IMR-90 (cell line): ENCODE measurements at regions not wholly inside any gene's neighbourhood (a gene's known extent, or its start where the extent isn't known, plus 50 kb on each side); places are given as distances from the start of the nearest gene placed in this dataset.

ENCODE experiments used
- ATAC-seq: fragments of 200-7000 bp; cut with Tn5 transposase; 2 replicates; pipeline ENCODE4 v1.9.1; 2020; ENCODE audit warnings: low read depth, mild to moderate bottlenecking, moderate library complexity
- BruUV-seq: library from RNA; stranded (reverse); fragments of 400-500 nt; replicated peaks from 2 replicates; lab custom pipeline; 2021; lab: Mats Ljungman, UMichigan
- CTCF ChIA-PET: fragments of 300-600 bp; formaldehyde crosslinking; extraction: SDS; loops from one replicate; lab custom pipeline; 2021; ENCODE audit warnings: antibody characterized with exemption; lab: Yijun Ruan, JAX
- POLR2A ChIA-PET: fragments of 300-600 bp; sonication (Branson Sonifier 250); formaldehyde crosslinking; loops from one replicate; lab custom pipeline; 2022; ENCODE audit warnings: antibody characterized with exemption; ENCODE audit not compliant: unreplicated experiment; lab: Charles Lee
- DNase-seq: peaks from one replicate; pipeline ENCODE4 v3.0.0; 2013
- H2AFZ ChIP-seq: replicated peaks from 2 replicates; pipeline ENCODE3; 2013; ENCODE audit warnings: low read length, mild to moderate bottlenecking; ENCODE audit not compliant: poor library complexity
- H2AK5ac ChIP-seq: 2 replicates; pipeline ENCODE4 v1.6.1; 2013; ENCODE audit warnings: low read depth, low read length, inconsistent platforms
- H2AK9ac ChIP-seq: replicated peaks from 2 replicates; pipeline ENCODE3; 2013; ENCODE audit warnings: mild to moderate bottlenecking, low read depth, low read length, moderate library complexity; ENCODE audit not compliant: poor library complexity
- H2BK120ac ChIP-seq: 2 replicates; pipeline ENCODE4 v1.6.1; 2013; ENCODE audit warnings: low read depth, low read length, inconsistent platforms
- H2BK15ac ChIP-seq: 3 replicates; pipeline ENCODE4 v1.6.1; 2013; ENCODE audit warnings: low read depth, low read length, inconsistent platforms
- H2BK20ac ChIP-seq: 2 replicates; pipeline ENCODE4 v1.6.1; 2013; ENCODE audit warnings: low read depth, mild to moderate bottlenecking, inconsistent platforms, low read length, moderate library complexity
- H2BK5ac ChIP-seq: 2 replicates; pipeline ENCODE4 v1.6.1; 2013; ENCODE audit warnings: mild to moderate bottlenecking, low read depth, low read length, inconsistent platforms; ENCODE audit not compliant: poor library complexity, severe bottlenecking
- H3K14ac ChIP-seq: replicated peaks from 2 replicates; pipeline ENCODE4 v1.6.1; 2013; ENCODE audit warnings: low read depth, low read length, inconsistent platforms
- H3K18ac ChIP-seq: 2 replicates; pipeline ENCODE4 v1.6.1; 2013; ENCODE audit warnings: low read depth, low read length, control low read depth
- H3K23ac ChIP-seq: 2 replicates; pipeline ENCODE4 v1.6.1; 2013; ENCODE audit warnings: low read depth, low read length, inconsistent platforms
- H3K27ac ChIP-seq: 2 replicates; pipeline ENCODE4 v1.5.1; 2013; ENCODE audit warnings: mild to moderate bottlenecking, control low read depth, low read length; ENCODE audit not compliant: insufficient read depth
- H3K27me3 ChIP-seq: 2 replicates; pipeline ENCODE4 v1.6.1; 2013; ENCODE audit warnings: low read length; ENCODE audit not compliant: control insufficient read depth, insufficient read depth
- H3K36me3 ChIP-seq: 2 replicates; pipeline ENCODE4 v1.6.1; 2013; ENCODE audit warnings: low read length, mixed read lengths; ENCODE audit not compliant: control insufficient read depth, insufficient read depth
- H3K4ac ChIP-seq: 2 replicates; pipeline ENCODE4 v1.6.1; 2013; ENCODE audit warnings: low read depth, low read length, inconsistent platforms
- H3K4me1 ChIP-seq: 2 replicates; pipeline ENCODE4 v1.6.1; 2013; ENCODE audit warnings: low read length, mixed read lengths; ENCODE audit not compliant: control insufficient read depth, insufficient read depth
- H3K4me2 ChIP-seq: 2 replicates; pipeline ENCODE4 v1.6.1; 2013; ENCODE audit warnings: low read depth, mild to moderate bottlenecking, control low read depth, low read length, moderate library complexity
- H3K4me3 ChIP-seq: 2 replicates; pipeline ENCODE4 v1.5.1; 2013; ENCODE audit warnings: low read depth, mild to moderate bottlenecking, control low read depth, low read length, moderate library complexity; ENCODE audit not compliant: insufficient read depth
- H3K56ac ChIP-seq: 2 replicates; pipeline ENCODE4 v1.6.1; 2013; ENCODE audit warnings: low read length, inconsistent platforms; ENCODE audit not compliant: insufficient read depth; ENCODE audit errors: extremely low read depth
- H3K79me1 ChIP-seq, 2 experiments: 2 replicates each; pipeline ENCODE4 v1.6.1; 2013; ENCODE audit warnings: low read length in 2 of 2, inconsistent platforms in 1 of 2, low read depth in 1 of 2
- H3K9ac ChIP-seq: 2 replicates; pipeline ENCODE4 v1.6.1; 2013; ENCODE audit warnings: low read depth, low read length, control low read depth
- H3K9me1 ChIP-seq: 2 replicates; pipeline ENCODE4 v1.6.1; 2013; ENCODE audit warnings: low read length, inconsistent platforms; ENCODE audit not compliant: insufficient read depth
- H3K9me3 ChIP-seq: 2 replicates; pipeline ENCODE4 v1.6.1; 2013; ENCODE audit warnings: low read length; ENCODE audit not compliant: control insufficient read depth, insufficient read depth
- H4K20me1 ChIP-seq: 2 replicates; pipeline ENCODE4 v1.6.1; 2013; ENCODE audit warnings: low read length, inconsistent platforms; ENCODE audit not compliant: insufficient read depth
- H4K5ac ChIP-seq: 2 replicates; pipeline ENCODE4 v1.6.1; 2013; ENCODE audit warnings: mild to moderate bottlenecking, low read depth, low read length, control low read depth
- H4K8ac ChIP-seq, 2 experiments: 2 replicates each; pipeline ENCODE4 v1.6.1; 2013; ENCODE audit warnings: low read depth in 2 of 2, low read length in 2 of 2, control low read depth in 1 of 2, inconsistent platforms in 1 of 2
- H4K91ac ChIP-seq: 2 replicates; pipeline ENCODE4 v1.6.1; 2013; ENCODE audit warnings: low read depth, low read length, inconsistent platforms; ENCODE audit not compliant: insufficient read depth
- ELK1 ChIP-seq: fragments of 150-350 bp; IDR thresholded peaks from 2 replicates; pipeline ENCODE4 v1.6.1; 2016; ENCODE audit warnings: low read depth, mild to moderate bottlenecking, low read length, moderate library complexity, borderline replicate concordance
- POLR2A ChIP-seq: IDR thresholded peaks from 2 replicates; pipeline ENCODE4 v1.6.1; 2012; ENCODE audit warnings: mild to moderate bottlenecking, low read depth, low read length
- USF2 ChIP-seq: fragments of 150-350 bp; IDR thresholded peaks from 2 replicates; pipeline ENCODE4 v1.6.1; 2017; ENCODE audit warnings: mild to moderate bottlenecking, antibody characterized with exemption, low read length, low read depth
- WGBS, 2 experiments: methylation state at CpG; one replicate each; pipeline versions ENCODE4 v1.1.5 to v1.1.7; 2013; ENCODE audit warnings: missing lambda C conversion rate in 2 of 2; ENCODE audit not compliant: insufficient read length in 1 of 2; ENCODE audit errors: extremely low coverage in 2 of 2; 5-methylcytosine and 5-hydroxymethylcytosine counted together
- dilution Hi-C: fragments of 300-500 bp; cut with HindIII; formaldehyde crosslinking; loops from one replicate; pipeline ENCODE4 v1.14.3; 2018; ENCODE audit warnings: low sequenced_read_pairs; ENCODE audit not compliant: unreplicated experiment
- in situ Hi-C: fragments of 300-500 bp; cut with MboI; formaldehyde crosslinking; loops from 3 replicates; pipeline ENCODE4 v1.14.3; 2019; ENCODE audit warnings: low sequenced_read_pairs, inconsistent platforms, mixed read lengths
- intact Hi-C: fragments of 100-400 bp; cut with micrococcal nuclease; formaldehyde crosslinking; loops from 2 replicates; pipeline ENCODE4 v1.10.0; 2022

- Histone ChIP-seq H3K79me1 (no peaks in the 10 kb centered on the region), H4K8ac (no peak overlapping the region), H3K4ac (no peak overlapping the region), H2BK20ac (no peak overlapping the region), H3K36me3 (no peaks in the 10 kb centered on the region), H3K18ac (no peak overlapping the region), H3K27me3 (peaks cover 81% of the 10 kb centered on the region), H2BK5ac (no peak overlapping the region), H3K4me3 (no peak overlapping the region), H2AK9ac (no peak overlapping the region), H3K27ac (no peak overlapping the region), H3K4me1 (no peaks in the 10 kb centered on the region), H2AK5ac (no peak overlapping the region), H4K20me1 (no peaks in the 10 kb centered on the region), H2BK15ac (no peak overlapping the region), H4K5ac (no peak overlapping the region), H3K4me2 (no peak overlapping the region), H3K9me3 (peaks cover 9% of the 10 kb centered on the region), H3K9me1 (no peaks in the 10 kb centered on the region), H4K91ac (no peak overlapping the region), H2BK120ac (no peak overlapping the region), H3K56ac (no peak overlapping the region), H3K9ac (no peak overlapping the region), H3K14ac (no peak overlapping the region), H3K23ac (no peak overlapping the region), H2AFZ (no peak overlapping the region)
- POLR2A ChIA-PET, result no interaction called here
- CTCF ChIA-PET, result no interaction called here
- dilution Hi-C loops, result no loop called here
- WGBS, 2 experiments, result no CpG with 5 or more reads among the region's 4 CpGs
- BruUV-seq, result no TSS peak
- no peak for ATAC-seq
- no peak for DNase-seq
- in situ Hi-C loops, result no loop called here
- intact Hi-C loops, result no loop called here
- TF ChIP-seq POLR2A, result no peak
- no peak for TF ChIP-seq ELK1
- no peak for TF ChIP-seq USF2
Measured at GRCh38 chr11:76278526-76278925, 72.2 kb upstream of the WNT11 start.
